CD14-positive monocyte (primary cell): ENCODE measurements at regions not wholly inside any gene's neighbourhood (a gene's known extent, or its start where the extent isn't known, plus 50 kb on each side); places are given as distances from the start of the nearest gene placed in this dataset.

ENCODE experiments used
- DNase-seq, 3 donors: peaks; one replicate each; pipeline ENCODE4 v3.0.0-alpha.2; 2011 to 2022
- H2AFZ ChIP-seq: 2 replicates; pipeline ENCODE4 v1.6.0; 2012; ENCODE audit warnings: mild to moderate bottlenecking, low read depth, low read length, inconsistent platforms; ENCODE audit not compliant: insufficient read depth, poor library complexity, severe bottlenecking
- H3K27ac ChIP-seq, 2 donors: 1 replicate in 1 of 2; 2 replicates in 1 of 2; pipeline ENCODE4 v1.5.1; 2012 to 2013; ENCODE audit warnings: low read length in 2 of 2, control low read depth in 1 of 2, inconsistent platforms in 1 of 2, low read depth in 1 of 2, mild to moderate bottlenecking in 1 of 2
- H3K27me3 ChIP-seq, 2 donors: one replicate each; pipeline versions ENCODE4 v1.6.0 to v1.6.1; 2011 to 2013; ENCODE audit warnings: low read length in 2 of 2; ENCODE audit not compliant: control insufficient read depth in 2 of 2, insufficient read depth in 2 of 2
- H3K36me3 ChIP-seq, 2 donors: replicated peaks in 1 of 2; 1 replicate in 1 of 2; 2 replicates in 1 of 2; pipeline versions ENCODE4 v1.5.1 to v1.6.1; 2012 to 2013; ENCODE audit warnings: low read length in 2 of 2, control low read depth in 1 of 2, inconsistent platforms in 1 of 2, mild to moderate bottlenecking in 1 of 2; ENCODE audit not compliant: insufficient read depth in 2 of 2, control insufficient read depth in 1 of 2
- H3K4me1 ChIP-seq, 2 donors: 1 replicate in 1 of 2; 2 replicates in 1 of 2; pipeline versions ENCODE4 v1.5.1 to v1.6.1; 2012 to 2013; ENCODE audit warnings: low read length in 2 of 2, control low read depth in 1 of 2, inconsistent platforms in 1 of 2, mild to moderate bottlenecking in 1 of 2, moderate library complexity in 1 of 2; ENCODE audit not compliant: insufficient read depth in 2 of 2, control insufficient read depth in 1 of 2
- H3K4me2 ChIP-seq: replicated peaks from 2 replicates; pipeline ENCODE3; 2012; ENCODE audit warnings: low read length, moderate library complexity, mild to moderate bottlenecking; ENCODE audit not compliant: poor library complexity, severe bottlenecking; ENCODE audit errors: extremely low read depth
- H3K4me3 ChIP-seq, 3 experiments: fragments of 200-600 bp in 1 of 3; sonication (generic) in 1 of 3; replicated peaks in 1 of 3; 1 replicate in 2 of 3; 2 replicates in 1 of 3; pipeline ENCODE4 v1.5.1; 2011 to 2013; ENCODE audit warnings: low read length in 3 of 3, mild to moderate bottlenecking in 3 of 3, control low read depth in 2 of 3, low read depth in 2 of 3, inconsistent platforms in 1 of 3, moderate library complexity in 1 of 3
- H3K79me2 ChIP-seq: 2 replicates; pipeline ENCODE4 v1.6.0; 2012; ENCODE audit warnings: mild to moderate bottlenecking, control low read depth, inconsistent platforms, low read length, moderate library complexity; ENCODE audit not compliant: insufficient read depth
- H3K9ac ChIP-seq: 2 replicates; pipeline ENCODE4 v1.6.0; 2017; ENCODE audit warnings: low read length, mild to moderate bottlenecking; ENCODE audit not compliant: insufficient read depth, poor library complexity, severe bottlenecking
- H3K9me3 ChIP-seq, 2 donors: replicated peaks in 1 of 2; 1 replicate in 1 of 2; 2 replicates in 1 of 2; pipeline versions ENCODE4 v1.5.1 to v1.6.1; 2012 to 2013; ENCODE audit warnings: low read length in 2 of 2, control low read depth in 1 of 2; ENCODE audit not compliant: control insufficient read depth in 1 of 2, insufficient read depth in 1 of 2
- H4K20me1 ChIP-seq: 2 replicates; pipeline ENCODE4 v1.6.0; 2012; ENCODE audit warnings: mild to moderate bottlenecking, low read length, control low read depth, moderate library complexity; ENCODE audit not compliant: insufficient read depth
- H3K27ac Mint-ChIP-seq, 7 donors: one replicate each; pipeline ENCODE4 v1.8.0; 2020; ENCODE audit warnings: mild to moderate bottlenecking in 7 of 7, mixed read lengths in 7 of 7, moderate library complexity in 6 of 7, inconsistent platforms in 2 of 7
- H3K27me3 Mint-ChIP-seq, 3 donors: one replicate each; pipeline ENCODE4 v1.8.0; 2021 to 2022; ENCODE audit warnings: low read depth in 3 of 3, mild to moderate bottlenecking in 3 of 3, mixed read lengths in 3 of 3, moderate library complexity in 3 of 3, inconsistent platforms in 1 of 3
- H3K36me3 Mint-ChIP-seq, 2 donors: one replicate each; pipeline ENCODE4 v1.8.0; 2020; ENCODE audit warnings: mixed read lengths in 2 of 2, inconsistent platforms in 1 of 2, mild to moderate bottlenecking in 1 of 2
- H3K4me1 Mint-ChIP-seq: one replicate; pipeline ENCODE4 v1.8.0; 2020; ENCODE audit warnings: mild to moderate bottlenecking, mixed read lengths
- H3K4me3 Mint-ChIP-seq, 2 donors: one replicate each; pipeline ENCODE4 v1.8.0; 2020; ENCODE audit warnings: mild to moderate bottlenecking in 2 of 2, mixed read lengths in 2 of 2, moderate library complexity in 1 of 2
- H3K9me3 Mint-ChIP-seq, 7 donors: one replicate each; pipeline ENCODE4 v1.8.0; 2020 to 2022; ENCODE audit warnings: mixed read lengths in 7 of 7, mild to moderate bottlenecking in 6 of 7, moderate library complexity in 6 of 7, inconsistent platforms in 2 of 7
- WGBS: methylation state at CpG from one replicate; pipeline ENCODE4 v1.1.5; 2013; ENCODE audit warnings: missing lambda C conversion rate; ENCODE audit not compliant: insufficient coverage; 5-methylcytosine and 5-hydroxymethylcytosine counted together
- intact Hi-C, 2 donors: fragments of 100-400 bp; cut with micrococcal nuclease; formaldehyde crosslinking; loops; one replicate each; pipeline versions ENCODE4 v1.15.0 to v1.15.1; 2023
- TF ChIP-seq, protein P1 (sequence below): fragments of 200-600 bp; IDR thresholded peaks from one replicate; pipeline ENCODE4 v1.8.0; 2022; ENCODE audit warnings: antibody characterized with exemption, mild to moderate bottlenecking

DNA sequence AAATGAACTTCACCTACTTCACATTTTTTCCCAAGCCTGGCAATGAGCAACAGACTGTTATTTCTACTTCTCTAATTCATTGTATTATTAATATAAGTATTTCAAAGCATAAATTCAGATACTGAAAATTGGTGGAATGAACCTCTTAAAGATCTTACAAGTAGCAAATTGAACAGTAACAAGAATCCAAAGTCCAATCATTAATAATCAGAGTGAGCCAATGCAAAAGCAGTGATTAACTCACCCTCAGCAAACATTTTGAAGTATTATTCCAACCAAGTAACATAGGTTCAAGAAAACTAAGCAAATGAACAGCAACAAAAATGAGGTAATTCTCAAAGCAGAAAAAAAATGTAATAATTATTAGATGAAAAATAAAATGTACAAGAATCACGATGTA, 288.1 kb upstream of the ZC3H15 start:
- H3K4me2 ChIP-seq = no peak overlapping the region
- Mint-ChIP-seq H3K4me1 (no peaks in the 10 kb centered on the region), H3K27ac (no peak overlapping the region), H3K9me3 (peaks cover 0 to 3% (median 0%) of the 10 kb centered on the region in 7 donors), H3K4me3 (no peak overlapping the region), H3K27me3 (no peaks in the 10 kb centered on the region), H3K36me3 (no peaks in the 10 kb centered on the region)
- no peaks in the 10 kb centered on the region for H3K79me2 ChIP-seq
- no peaks in the 10 kb centered on the region for H3K36me3 ChIP-seq
- H3K27me3 ChIP-seq = no peaks in the 10 kb centered on the region
- no peak overlapping the region for H3K27ac ChIP-seq
- no peak overlapping the region for H3K4me3 ChIP-seq
- no peak for DNase-seq
- WGBS = no CpG with 5 or more reads among the region's 1 CpG
- no peak overlapping the region for H3K9ac ChIP-seq
- H2AFZ ChIP-seq = no peak overlapping the region
- H4K20me1 ChIP-seq = no peaks in the 10 kb centered on the region
- TF ChIP-seq, protein P1, sequence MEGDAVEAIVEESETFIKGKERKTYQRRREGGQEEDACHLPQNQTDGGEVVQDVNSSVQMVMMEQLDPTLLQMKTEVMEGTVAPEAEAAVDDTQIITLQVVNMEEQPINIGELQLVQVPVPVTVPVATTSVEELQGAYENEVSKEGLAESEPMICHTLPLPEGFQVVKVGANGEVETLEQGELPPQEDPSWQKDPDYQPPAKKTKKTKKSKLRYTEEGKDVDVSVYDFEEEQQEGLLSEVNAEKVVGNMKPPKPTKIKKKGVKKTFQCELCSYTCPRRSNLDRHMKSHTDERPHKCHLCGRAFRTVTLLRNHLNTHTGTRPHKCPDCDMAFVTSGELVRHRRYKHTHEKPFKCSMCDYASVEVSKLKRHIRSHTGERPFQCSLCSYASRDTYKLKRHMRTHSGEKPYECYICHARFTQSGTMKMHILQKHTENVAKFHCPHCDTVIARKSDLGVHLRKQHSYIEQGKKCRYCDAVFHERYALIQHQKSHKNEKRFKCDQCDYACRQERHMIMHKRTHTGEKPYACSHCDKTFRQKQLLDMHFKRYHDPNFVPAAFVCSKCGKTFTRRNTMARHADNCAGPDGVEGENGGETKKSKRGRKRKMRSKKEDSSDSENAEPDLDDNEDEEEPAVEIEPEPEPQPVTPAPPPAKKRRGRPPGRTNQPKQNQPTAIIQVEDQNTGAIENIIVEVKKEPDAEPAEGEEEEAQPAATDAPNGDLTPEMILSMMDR = no peak
- intact Hi-C loops = no loop called here
- no peaks in the 10 kb centered on the region for H3K9me3 ChIP-seq
- H3K4me1 ChIP-seq = no peaks in the 10 kb centered on the region

DNA sequence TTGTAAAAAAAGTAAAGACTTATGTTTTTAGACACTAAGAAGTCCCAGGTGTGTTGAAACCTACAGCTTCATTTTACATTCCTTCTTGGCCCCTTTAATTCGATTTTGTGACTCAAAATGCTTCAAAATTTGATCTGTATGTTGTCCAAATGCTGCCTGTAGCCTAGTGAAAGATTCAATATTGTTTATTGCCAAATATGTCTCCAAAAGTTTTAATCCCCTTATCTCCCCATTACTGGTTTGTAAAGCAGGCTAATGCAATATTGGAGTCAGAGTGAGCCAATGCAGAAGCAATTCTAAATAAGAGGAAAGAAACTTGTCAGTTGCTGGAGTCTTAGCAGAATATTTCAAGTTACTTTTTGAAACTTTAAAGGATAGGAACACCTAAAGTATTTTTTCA, 287.0 kb upstream of the ZC3H15 start:
- Histone ChIP-seq H3K4me2 (no peak overlapping the region), H3K4me1 (no peaks in the 10 kb centered on the region), H3K27me3 (no peaks in the 10 kb centered on the region), H3K9me3 (no peaks in the 10 kb centered on the region), H3K9ac (no peak overlapping the region), H3K36me3 (no peaks in the 10 kb centered on the region), H4K20me1 (no peaks in the 10 kb centered on the region), H3K4me3 (no peak overlapping the region), H2AFZ (no peak overlapping the region), H3K27ac (no peak overlapping the region), H3K79me2 (no peaks in the 10 kb centered on the region)
- no CpG with 5 or more reads among the region's 1 CpG for WGBS
- intact Hi-C loops = no loop called here
- Mint-ChIP-seq H3K9me3 (peaks cover 0 to 3% (median 0%) of the 10 kb centered on the region in 7 donors), H3K27ac (no peak overlapping the region), H3K27me3 (no peaks in the 10 kb centered on the region), H3K36me3 (no peaks in the 10 kb centered on the region), H3K4me1 (no peaks in the 10 kb centered on the region), H3K4me3 (no peak overlapping the region)
- DNase-seq = no peak
- TF ChIP-seq, protein P1 = no peak
